ENCODE measurements at regions not wholly inside any gene's neighbourhood (a gene's known extent, or its start where the extent isn't known, plus 50 kb on each side); places are given as distances from the start of the nearest gene placed in this dataset.

GRCh38 chr7:85475476-85475875 is 288.6 kb upstream of the SEMA3D start:
- Histone ChIP-seq H3K36me3 (no peaks in the 10 kb centered on the region), H3K4me1 (no peaks in the 10 kb centered on the region), H3K27me3 (no peaks in the 10 kb centered on the region), H3K4me3 (no peak overlapping the region), H3K9me3 (no peaks in the 10 kb centered on the region), H3K27ac (no peak overlapping the region)
- WGBS, 4 donors: 92 to 97% (median 94%) methylated on average over 2 of the region's 2 CpGs
- intact Hi-C loops (cut with DNase I): no loop called here
- TF ChIP-seq CTCF (IDR thresholded peaks at IDR 0.05): no peak
- no peak for TF ChIP-seq POLR2A (IDR thresholded peaks at IDR 0.05)
- ATAC-seq: no peak
- no peak for DNase-seq

GRCh38 chr7:85475071-85475470 is 288.2 kb upstream of the SEMA3D start:
- Histone ChIP-seq H3K27me3 (no peaks in the 10 kb centered on the region), H3K4me3 (no peak overlapping the region), H3K36me3 (no peaks in the 10 kb centered on the region), H3K9me3 (no peaks in the 10 kb centered on the region), H3K4me1 (no peaks in the 10 kb centered on the region), H3K27ac (no peak overlapping the region)
- no peak for DNase-seq
- 79 to 82% (median 80%) methylated on average over 5 of the region's 5 CpGs for WGBS, 4 donors
- no peak for TF ChIP-seq CTCF (IDR thresholded peaks at IDR 0.05)
- no peak for TF ChIP-seq POLR2A (IDR thresholded peaks at IDR 0.05)
- intact Hi-C loops (cut with DNase I): no loop called here
- ATAC-seq: no peak

GRCh38 chr7:85474234-85474633 is 287.4 kb upstream of the SEMA3D start:
- intact Hi-C loops (cut with DNase I): no loop called here
- TF ChIP-seq CTCF (IDR thresholded peaks at IDR 0.05): no peak
- no peak for TF ChIP-seq POLR2A (IDR thresholded peaks at IDR 0.05)
- ATAC-seq (no peak), DNase-seq (no peak)
- Histone ChIP-seq H3K4me1 (no peaks in the 10 kb centered on the region), H3K27me3 (no peaks in the 10 kb centered on the region), H3K27ac (no peak overlapping the region), H3K4me3 (no peak overlapping the region), H3K36me3 (no peaks in the 10 kb centered on the region), H3K9me3 (no peaks in the 10 kb centered on the region)
- 71 to 80% (median 75%) methylated on average over 2 of the region's 2 CpGs for WGBS, 4 donors

- Histone ChIP-seq H3K4me1 (no peaks in the 10 kb centered on the region), H3K4me3 (no peak overlapping the region), H3K9me3 (no peaks in the 10 kb centered on the region), H3K36me3 (no peaks in the 10 kb centered on the region), H3K27ac (no peak overlapping the region), H3K27me3 (no peaks in the 10 kb centered on the region)
- 55 to 68% (median 68%) methylated on average over 3 of the region's 3 CpGs for WGBS, 4 donors
- TF ChIP-seq POLR2A (IDR thresholded peaks at IDR 0.05): no peak
- no peak for TF ChIP-seq CTCF (IDR thresholded peaks at IDR 0.05)
- ATAC-seq (no peak), DNase-seq (no peak)
- intact Hi-C loops (cut with DNase I): no loop called here
These were observed 284.9 kb upstream of the SEMA3D start for GRCh38 chr7:85471740-85472139.

All from heart left ventricle (tissue), 16 donors.